ENCODE measurements at regions not wholly inside any gene's neighbourhood (a gene's known extent, or its start where the extent isn't known, plus 50 kb on each side); places are given as distances from the start of the nearest gene placed in this dataset.
A peak's percentile ranks its signal among the peaks of the same experiment; 100 is the strongest.

DNA sequence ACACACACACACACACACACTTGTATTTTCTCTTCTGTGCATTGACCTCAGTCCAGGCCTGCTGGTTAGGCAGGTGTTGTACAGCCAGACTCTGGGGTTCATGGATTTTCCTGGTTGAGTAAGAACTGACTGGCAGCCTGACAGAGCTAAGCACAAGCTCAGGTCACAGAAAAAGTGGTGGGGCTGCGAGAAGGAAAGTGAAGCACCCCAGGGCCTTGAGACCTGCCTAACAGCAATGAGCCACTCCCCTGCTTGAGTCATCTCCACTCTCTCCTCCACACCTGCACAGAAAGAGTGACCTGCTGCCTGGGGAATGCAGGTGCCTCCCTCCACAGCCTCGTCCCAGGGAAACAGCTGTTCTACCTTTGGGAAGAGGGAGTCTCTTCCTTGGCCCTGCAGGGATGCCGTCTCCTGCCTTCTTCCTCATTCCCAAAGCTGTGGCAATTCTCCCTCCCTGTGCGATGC lies 91.4 kb upstream of the LGALSL start:
- Histone ChIP-seq H3K9me3 (replicated peaks; ENCODE audit: control insufficient read depth, low read depth, low read length) (no peaks in the 10 kb centered on the region), H3K27ac (ENCODE audit: low read length) (no peak overlapping the region), H3K36me3 (ENCODE audit: control insufficient read depth, insufficient read depth, low read length) (no peaks in the 10 kb centered on the region), H3K4me1 (ENCODE audit: control insufficient read depth, insufficient read depth, low read length) (peaks cover 11% of the 10 kb centered on the region), H3K4me3 (ENCODE audit: low read length) (no peak overlapping the region), H3K27me3 (ENCODE audit: control insufficient read depth, insufficient read depth, low read length) (no peaks in the 10 kb centered on the region)
- DNase-seq = no peak
- whole genome bisulfite sequencing (ENCODE audit: insufficient coverage) = 77% methylated on average over 4 of the region's 4 CpGs

DNA sequence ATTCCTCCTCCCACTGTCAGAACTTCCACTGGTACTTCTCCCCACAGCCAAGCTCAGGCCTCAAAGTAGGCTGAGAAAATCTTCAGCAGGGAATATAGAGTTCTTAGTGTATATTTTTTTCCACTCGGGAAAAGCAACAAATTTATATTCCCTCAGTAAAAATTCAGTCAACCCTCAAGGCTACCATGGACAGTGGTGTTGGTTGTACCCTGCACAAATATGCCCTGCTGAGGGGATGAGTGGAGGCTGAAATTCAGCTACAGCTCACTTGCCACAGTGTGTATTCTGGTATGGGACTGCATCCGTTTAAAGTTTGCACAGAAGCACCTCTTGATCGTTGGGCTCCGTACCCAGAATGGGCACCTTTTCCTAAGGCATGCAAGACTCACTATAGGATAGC lies 90.8 kb upstream of the LGALSL start:
- no peaks in the 10 kb centered on the region for H3K9me3 ChIP-seq (replicated peaks; ENCODE audit: control insufficient read depth, low read depth, low read length)
- H3K4me3 ChIP-seq (ENCODE audit: low read length) = no peak overlapping the region
- peaks cover 11% of the 10 kb centered on the region for H3K4me1 ChIP-seq (ENCODE audit: control insufficient read depth, insufficient read depth, low read length)
- no peaks in the 10 kb centered on the region for H3K27me3 ChIP-seq (ENCODE audit: control insufficient read depth, insufficient read depth, low read length)
- DNase-seq = no peak
- no peaks in the 10 kb centered on the region for H3K36me3 ChIP-seq (ENCODE audit: control insufficient read depth, insufficient read depth, low read length)
- H3K27ac ChIP-seq (ENCODE audit: low read length) = no peak overlapping the region
- 84% methylated on average over 3 of the region's 4 CpGs for WGBS (ENCODE audit: insufficient coverage)

DNA sequence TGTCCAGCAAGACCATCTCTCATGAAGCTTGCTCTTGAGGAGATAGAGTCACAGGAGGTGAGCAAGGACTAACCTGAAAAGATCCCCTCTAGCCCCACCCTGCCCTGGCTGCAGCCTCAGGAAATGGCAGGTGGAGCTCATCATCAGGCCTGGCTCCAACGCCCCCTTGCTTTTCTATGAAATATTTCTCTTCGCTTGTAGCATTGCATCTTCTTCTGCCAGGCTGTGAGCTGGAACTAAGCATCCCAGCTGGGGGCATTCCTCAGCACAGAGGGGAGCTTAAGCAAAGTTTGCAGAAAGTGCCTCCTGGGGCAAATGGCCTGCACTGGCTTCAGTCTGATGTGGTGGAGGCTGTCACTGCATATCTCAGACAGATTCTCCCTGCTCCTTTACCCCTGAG lies 90.1 kb upstream of the LGALSL start:
- DNase-seq = no peak
- H3K27me3 ChIP-seq (ENCODE audit: control insufficient read depth, insufficient read depth, low read length) = no peaks in the 10 kb centered on the region
- H3K36me3 ChIP-seq (ENCODE audit: control insufficient read depth, insufficient read depth, low read length) = no peaks in the 10 kb centered on the region
- no peak overlapping the region for H3K4me3 ChIP-seq (ENCODE audit: low read length)
- no peaks in the 10 kb centered on the region for H3K9me3 ChIP-seq (replicated peaks; ENCODE audit: control insufficient read depth, low read depth, low read length)
- WGBS (ENCODE audit: insufficient coverage) = 25% methylated on average over 2 of the region's 2 CpGs
- peaks cover 11% of the 10 kb centered on the region for H3K4me1 ChIP-seq (ENCODE audit: control insufficient read depth, insufficient read depth, low read length)
- no peak overlapping the region for H3K27ac ChIP-seq (ENCODE audit: low read length)

DNA sequence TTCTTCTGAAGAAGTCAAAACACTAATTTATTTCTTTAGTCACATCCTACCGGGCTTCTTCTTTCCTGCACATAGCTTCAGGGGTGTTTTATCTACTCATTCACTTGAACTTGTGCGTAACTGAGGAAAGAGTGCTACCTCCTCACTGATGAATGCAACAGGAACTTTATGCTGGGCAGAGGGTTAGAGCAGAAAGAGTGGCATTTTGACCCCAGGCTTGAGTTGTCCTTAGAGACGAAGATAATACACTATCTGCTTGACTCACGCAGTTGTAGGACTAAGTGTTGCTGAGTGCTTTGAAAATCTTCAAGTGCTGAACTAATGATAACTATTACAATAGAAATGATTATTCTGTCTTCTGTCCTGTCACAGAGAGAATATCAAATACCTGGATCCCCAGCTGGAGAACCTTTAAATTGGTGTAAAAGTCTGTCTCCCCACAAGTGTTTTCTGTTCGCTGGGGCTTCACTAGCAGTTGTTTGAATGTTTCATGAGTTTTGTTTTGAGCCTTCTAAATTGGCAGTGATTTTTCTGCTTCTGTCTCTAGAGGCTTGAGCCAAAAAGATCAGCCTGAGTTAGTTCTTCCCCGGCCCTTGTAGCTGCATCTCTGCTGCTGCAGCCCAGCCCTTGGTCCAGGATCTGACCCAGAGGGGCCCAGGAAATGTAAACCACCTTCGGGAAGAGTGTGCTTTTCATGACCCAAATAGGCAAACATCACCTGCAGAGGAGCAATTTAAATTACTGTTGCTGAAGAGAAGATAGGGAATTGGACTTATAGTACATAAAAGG lies 86.3 kb upstream of the LGALSL start:
- Histone ChIP-seq H3K4me3 (ENCODE audit: low read length) (no peak overlapping the region), H3K36me3 (ENCODE audit: control insufficient read depth, insufficient read depth, low read length) (no peaks in the 10 kb centered on the region), H3K27ac (ENCODE audit: low read length) (no peak overlapping the region), H3K9me3 (replicated peaks; ENCODE audit: control insufficient read depth, low read depth, low read length) (no peaks in the 10 kb centered on the region), H3K27me3 (ENCODE audit: control insufficient read depth, insufficient read depth, low read length) (no peaks in the 10 kb centered on the region), H3K4me1 (ENCODE audit: control insufficient read depth, insufficient read depth, low read length) (peaks cover 2% of the 10 kb centered on the region)
- WGBS (ENCODE audit: insufficient coverage) = 20% methylated on average over 1 of the region's 7 CpGs
- peak; percentile 40 for DNase-seq

DNA sequence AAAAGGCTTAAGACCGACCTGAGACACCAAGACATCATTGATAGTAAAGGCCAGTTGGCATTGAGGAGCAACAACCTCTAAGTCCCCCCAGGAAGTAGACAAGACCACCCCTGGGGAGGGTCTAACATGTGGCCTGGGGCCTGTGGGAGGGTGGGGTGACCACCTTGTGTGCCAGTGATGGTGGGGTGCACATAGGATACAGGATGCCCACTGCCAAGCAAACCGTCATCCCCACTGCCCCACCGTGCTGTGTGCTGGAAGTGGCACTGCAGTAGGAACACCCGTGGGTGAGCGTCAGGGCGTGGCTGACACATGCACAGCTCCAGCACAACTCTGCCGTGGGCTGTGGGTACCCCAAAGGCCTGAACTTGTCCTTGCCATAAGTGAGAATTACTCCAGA lies 84.3 kb upstream of the LGALSL start:
- WGBS (ENCODE audit: insufficient coverage) = 97% methylated on average over 5 of the region's 7 CpGs
- Histone ChIP-seq H3K27ac (ENCODE audit: low read length) (no peak overlapping the region), H3K36me3 (ENCODE audit: control insufficient read depth, insufficient read depth, low read length) (no peaks in the 10 kb centered on the region), H3K4me3 (ENCODE audit: low read length) (no peak overlapping the region), H3K27me3 (ENCODE audit: control insufficient read depth, insufficient read depth, low read length) (no peaks in the 10 kb centered on the region), H3K9me3 (replicated peaks; ENCODE audit: control insufficient read depth, low read depth, low read length) (no peaks in the 10 kb centered on the region), H3K4me1 (ENCODE audit: control insufficient read depth, insufficient read depth, low read length) (peaks cover 9% of the 10 kb centered on the region)
- no peak for DNase-seq

DNA sequence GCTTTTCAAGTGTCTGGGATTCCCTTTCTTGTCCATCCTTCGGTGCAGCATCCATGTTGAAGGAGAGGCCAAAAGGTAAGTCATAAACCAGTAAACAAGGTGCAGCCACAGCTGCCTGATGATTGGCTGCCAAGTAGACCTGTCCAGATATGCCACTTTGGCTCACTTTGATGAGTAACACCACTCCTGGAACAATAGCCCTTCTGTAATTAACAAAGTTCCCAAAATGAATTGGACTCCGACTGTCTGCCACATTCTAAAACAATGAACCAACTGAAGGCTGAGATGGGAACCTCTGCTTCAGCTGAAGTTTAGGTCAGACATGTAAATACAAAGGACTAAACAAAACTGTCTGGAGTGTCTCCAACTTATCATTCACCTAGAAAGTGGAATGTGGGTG lies 82.2 kb upstream of the LGALSL start:
- Histone ChIP-seq H3K4me1 (ENCODE audit: control insufficient read depth, insufficient read depth, low read length) (peaks cover 16% of the 10 kb centered on the region), H3K27me3 (ENCODE audit: control insufficient read depth, insufficient read depth, low read length) (no peaks in the 10 kb centered on the region), H3K4me3 (ENCODE audit: low read length) (no peak overlapping the region), H3K27ac (ENCODE audit: low read length) (no peak overlapping the region), H3K9me3 (replicated peaks; ENCODE audit: control insufficient read depth, low read depth, low read length) (no peaks in the 10 kb centered on the region), H3K36me3 (ENCODE audit: control insufficient read depth, insufficient read depth, low read length) (no peaks in the 10 kb centered on the region)
- no peak for DNase-seq
- WGBS (ENCODE audit: insufficient coverage) = 86% methylated on average over 1 of the region's 2 CpGs

DNA sequence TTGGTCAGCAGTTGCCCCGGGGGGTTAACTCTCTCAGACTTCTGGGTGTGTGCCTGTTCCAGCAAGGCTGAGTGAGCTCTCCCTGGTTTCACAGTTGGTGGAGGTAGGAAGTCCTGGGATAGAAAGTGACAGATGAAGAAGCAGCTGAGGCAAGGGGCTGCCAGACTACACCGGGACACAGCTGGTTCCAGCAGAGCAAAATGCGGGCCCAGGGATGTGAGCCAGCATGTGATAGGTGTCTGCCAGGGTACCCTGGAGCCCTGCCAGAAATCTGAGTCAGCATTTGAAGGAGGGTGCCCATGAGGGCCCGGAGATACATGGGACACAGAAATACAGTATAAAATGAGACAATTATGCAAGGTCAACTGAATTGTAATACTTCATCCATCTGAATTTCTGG lies 79.3 kb upstream of the LGALSL start:
- peak; percentile 73 for DNase-seq
- WGBS (ENCODE audit: insufficient coverage) = 53% methylated on average over 2 of the region's 4 CpGs
- H3K9me3 ChIP-seq (replicated peaks; ENCODE audit: control insufficient read depth, low read depth, low read length) = no peaks in the 10 kb centered on the region
- no peaks in the 10 kb centered on the region for H3K36me3 ChIP-seq (ENCODE audit: control insufficient read depth, insufficient read depth, low read length)
- H3K27me3 ChIP-seq (ENCODE audit: control insufficient read depth, insufficient read depth, low read length) = no peaks in the 10 kb centered on the region
- no peak overlapping the region for H3K4me3 ChIP-seq (ENCODE audit: low read length)
- H3K4me1 ChIP-seq (ENCODE audit: control insufficient read depth, insufficient read depth, low read length) = peaks cover 16% of the 10 kb centered on the region
- peak overlapping the region; percentile 48 for H3K27ac ChIP-seq (ENCODE audit: low read length)

DNA sequence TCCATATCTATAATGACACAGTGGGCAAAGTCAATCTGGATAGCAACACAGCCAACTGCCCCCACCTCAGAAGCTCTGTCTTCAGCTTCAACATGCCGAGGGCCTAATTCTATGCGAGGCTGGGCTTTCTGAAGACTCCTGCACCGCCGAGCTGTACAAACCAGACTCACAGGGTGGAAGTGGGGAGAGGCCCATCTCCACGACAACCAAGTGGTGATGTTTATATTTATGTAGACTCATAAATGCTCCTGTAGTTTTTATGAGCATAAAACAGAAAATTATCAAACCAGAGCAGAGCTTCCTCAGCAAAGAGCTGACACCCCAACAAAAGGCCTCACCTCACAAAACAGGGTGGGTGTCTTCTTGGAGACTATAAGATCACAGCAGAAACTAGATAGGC lies 77.0 kb upstream of the LGALSL start:
- no peaks in the 10 kb centered on the region for H3K9me3 ChIP-seq (replicated peaks; ENCODE audit: control insufficient read depth, low read depth, low read length)
- peak; percentile 28 for DNase-seq
- no peaks in the 10 kb centered on the region for H3K27me3 ChIP-seq (ENCODE audit: control insufficient read depth, insufficient read depth, low read length)
- no peaks in the 10 kb centered on the region for H3K36me3 ChIP-seq (ENCODE audit: control insufficient read depth, insufficient read depth, low read length)
- H3K4me1 ChIP-seq (ENCODE audit: control insufficient read depth, insufficient read depth, low read length) = peaks cover 16% of the 10 kb centered on the region
- H3K27ac ChIP-seq (ENCODE audit: low read length) = no peak overlapping the region
- no peak overlapping the region for H3K4me3 ChIP-seq (ENCODE audit: low read length)
- WGBS (ENCODE audit: insufficient coverage) = no CpG with 5 or more reads among the region's 5 CpGs

DNA sequence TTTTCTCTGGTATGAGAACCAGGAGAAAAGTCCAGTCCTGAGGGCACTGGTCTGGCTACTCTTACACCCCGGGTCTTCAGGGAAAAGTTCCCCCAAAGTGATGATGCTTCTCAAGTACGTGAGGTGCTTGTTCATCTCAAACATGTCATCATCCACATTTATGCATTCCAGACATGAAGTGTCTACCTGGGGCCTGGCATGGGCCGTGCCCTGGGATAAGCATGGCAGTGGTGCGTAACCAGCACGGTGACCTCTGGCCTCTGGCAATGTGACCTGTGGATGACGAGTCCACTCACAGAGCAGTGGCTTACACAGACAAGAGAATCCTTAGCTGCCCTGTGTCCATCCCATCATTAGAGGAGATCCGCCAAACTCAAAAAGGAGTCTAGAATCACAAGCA lies 74.8 kb upstream of the LGALSL start:
- H3K27ac ChIP-seq (ENCODE audit: low read length) = no peak overlapping the region
- H3K9me3 ChIP-seq (replicated peaks; ENCODE audit: control insufficient read depth, low read depth, low read length) = no peaks in the 10 kb centered on the region
- no peak for DNase-seq
- H3K4me1 ChIP-seq (ENCODE audit: control insufficient read depth, insufficient read depth, low read length) = peaks cover 11% of the 10 kb centered on the region
- WGBS (ENCODE audit: insufficient coverage) = 92% methylated on average over 5 of the region's 7 CpGs
- no peaks in the 10 kb centered on the region for H3K36me3 ChIP-seq (ENCODE audit: control insufficient read depth, insufficient read depth, low read length)
- no peak overlapping the region for H3K4me3 ChIP-seq (ENCODE audit: low read length)
- no peaks in the 10 kb centered on the region for H3K27me3 ChIP-seq (ENCODE audit: control insufficient read depth, insufficient read depth, low read length)

DNA sequence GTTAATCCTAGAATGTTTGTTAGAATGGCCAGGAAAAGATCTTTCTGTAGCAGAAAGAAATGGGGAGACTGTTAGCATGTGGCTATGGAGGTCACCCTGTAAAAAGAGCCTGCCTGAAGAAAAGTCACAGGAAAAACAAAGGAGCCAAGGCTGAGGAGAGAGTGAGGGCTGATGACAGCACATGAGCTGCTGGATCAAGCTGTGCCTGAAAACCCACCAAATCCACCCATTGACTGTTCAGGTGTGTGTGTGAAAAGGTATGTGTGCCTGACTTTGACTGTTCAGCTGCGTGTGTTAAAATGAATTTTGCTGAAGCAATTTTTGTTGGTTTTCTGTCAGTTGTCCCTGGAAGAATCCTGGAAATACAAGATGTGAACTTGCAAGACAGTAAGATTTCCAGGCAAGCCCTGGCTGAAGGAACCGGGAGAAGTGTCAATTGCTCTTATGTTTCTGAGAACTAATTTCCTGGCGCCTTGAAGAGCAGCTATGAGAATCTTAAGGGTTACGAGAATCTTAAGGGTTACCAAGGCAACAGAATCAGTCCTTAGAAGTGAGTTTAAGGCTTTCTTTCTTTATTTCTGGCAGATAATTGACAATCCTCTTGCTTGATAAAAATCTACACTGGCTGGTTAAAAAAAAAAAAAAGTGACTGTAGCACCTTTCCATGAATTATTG lies 73.0 kb upstream of the LGALSL start:
- DNase-seq = no peak
- H3K4me3 ChIP-seq (ENCODE audit: low read length) = no peak overlapping the region
- H3K36me3 ChIP-seq (ENCODE audit: control insufficient read depth, insufficient read depth, low read length) = no peaks in the 10 kb centered on the region
- 82% methylated on average over 3 of the region's 4 CpGs for WGBS (ENCODE audit: insufficient coverage)
- no peaks in the 10 kb centered on the region for H3K27me3 ChIP-seq (ENCODE audit: control insufficient read depth, insufficient read depth, low read length)
- no peaks in the 10 kb centered on the region for H3K4me1 ChIP-seq (ENCODE audit: control insufficient read depth, insufficient read depth, low read length)
- H3K27ac ChIP-seq (ENCODE audit: low read length) = no peak overlapping the region
- no peaks in the 10 kb centered on the region for H3K9me3 ChIP-seq (replicated peaks; ENCODE audit: control insufficient read depth, low read depth, low read length)

All from muscle of leg (tissue), 3 donors.